ENCODE measurements at regions not wholly inside any gene's neighbourhood (a gene's known extent, or its start where the extent isn't known, plus 50 kb on each side); places are given as distances from the start of the nearest gene placed in this dataset.

GRCh38 chr2:33877348-33878016 lies 278.4 kb upstream of the FAM98A start:
- DNase-seq (ENCODE audit: low spot score) = no peak

- no peak for DNase-seq (ENCODE audit: low spot score)
These were observed 274.0 kb upstream of the FAM98A start for GRCh38 chr2:33873076-33873605.

GRCh38 chr2:33859811-33860461 lies 260.8 kb upstream of the FAM98A start:
- DNase-seq (ENCODE audit: low spot score) = no peak

- no peak for DNase-seq (ENCODE audit: low spot score)
These were observed 260.1 kb upstream of the FAM98A start for GRCh38 chr2:33859176-33859575.

GRCh38 chr2:33848486-33848885 lies 249.4 kb upstream of the FAM98A start:
- no peak for DNase-seq (ENCODE audit: low spot score)

GRCh38 chr2:33839791-33840190 lies 240.7 kb upstream of the FAM98A start:
- DNase-seq (ENCODE audit: low spot score) = no peak

GRCh38 chr2:33836628-33837027 lies 237.5 kb upstream of the FAM98A start:
- DNase-seq (ENCODE audit: low spot score) = no peak

GRCh38 chr2:33835911-33836310 lies 236.8 kb upstream of the FAM98A start:
- no peak for DNase-seq (ENCODE audit: low spot score)

GRCh38 chr2:33822964-33823363 lies 223.9 kb upstream of the FAM98A start:
- DNase-seq (ENCODE audit: low spot score) = no peak

GRCh38 chr2:33812707-33813106 lies 213.6 kb upstream of the FAM98A start:
- no peak for DNase-seq (ENCODE audit: low spot score)

- no peak for DNase-seq (ENCODE audit: low spot score)
These were observed 211.1 kb upstream of the FAM98A start for GRCh38 chr2:33810046-33810835.

- DNase-seq (ENCODE audit: low spot score) = no peak
These were observed 206.9 kb upstream of the FAM98A start for GRCh38 chr2:33806041-33806440.

GRCh38 chr2:33804155-33804554 lies 205.1 kb upstream of the FAM98A start:
- no peak for DNase-seq (ENCODE audit: low spot score)

- no peak for DNase-seq (ENCODE audit: low spot score)
These were observed 197.4 kb upstream of the FAM98A start for GRCh38 chr2:33796511-33796910.

- DNase-seq (ENCODE audit: low spot score) = no peak
These were observed 192.5 kb upstream of the FAM98A start for GRCh38 chr2:33791625-33792024.

- DNase-seq (ENCODE audit: low spot score) = no peak
These were observed 188.9 kb upstream of the FAM98A start for GRCh38 chr2:33788044-33788443.

- DNase-seq (ENCODE audit: low spot score) = no peak
These were observed 187.8 kb upstream of the FAM98A start for GRCh38 chr2:33786881-33787280.

- DNase-seq (ENCODE audit: low spot score) = no peak
These were observed 186.4 kb upstream of the FAM98A start for GRCh38 chr2:33785201-33786106.

- no peak for DNase-seq (ENCODE audit: low spot score)
These were observed 185.4 kb upstream of the FAM98A start for GRCh38 chr2:33784488-33784887.

- no peak for DNase-seq (ENCODE audit: low spot score)
These were observed 183.5 kb upstream of the FAM98A start for GRCh38 chr2:33782395-33783230.

GRCh38 chr2:33777786-33778185 lies 178.7 kb upstream of the FAM98A start:
- DNase-seq (ENCODE audit: low spot score) = no peak
